ENCODE measurements at regions not wholly inside any gene's neighbourhood (a gene's known extent, or its start where the extent isn't known, plus 50 kb on each side); places are given as distances from the start of the nearest gene placed in this dataset.

DNA sequence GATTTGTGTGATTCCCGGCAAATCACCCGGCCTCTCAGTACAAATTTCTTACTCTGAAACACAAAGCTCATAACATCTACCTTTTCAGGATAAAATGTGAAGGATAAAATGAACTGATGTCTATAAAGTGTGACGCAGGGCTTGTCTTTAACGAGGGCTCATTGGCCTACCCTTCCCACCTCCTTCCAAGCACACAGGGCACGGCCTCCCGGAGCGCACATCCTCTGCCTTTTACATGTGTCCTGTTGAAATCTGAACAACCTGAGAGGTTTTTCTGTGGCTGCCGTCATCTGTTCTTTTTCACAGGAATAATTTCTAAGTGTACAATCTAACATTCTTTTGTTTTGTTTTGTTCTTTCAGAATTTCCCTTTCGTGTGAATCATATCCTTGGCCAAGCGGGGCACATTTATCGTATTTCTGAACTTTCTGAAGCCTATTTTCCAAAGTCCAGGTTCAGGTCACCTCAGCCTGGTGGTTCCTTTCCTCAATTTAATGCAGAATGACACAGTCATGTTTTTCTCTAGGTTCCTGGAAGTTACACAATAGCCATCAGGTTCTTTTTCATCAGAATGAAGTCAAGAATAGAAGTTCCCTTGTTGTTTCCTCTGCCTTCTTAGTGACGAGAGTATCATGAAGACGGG lies 53.1 kb upstream of the SPRY1 start:
- peaks cover 3% of the 10 kb centered on the region for H3K9me3 Mint-ChIP-seq
- DNase-seq (ENCODE audit: low read depth, low spot score) = no peak
- H3K36me3 Mint-ChIP-seq (ENCODE audit: low read depth) = peaks cover 2% of the 10 kb centered on the region
- no peaks in the 10 kb centered on the region for H3K27me3 Mint-ChIP-seq (ENCODE audit: low read depth)
- TF ChIP-seq, protein P1, sequence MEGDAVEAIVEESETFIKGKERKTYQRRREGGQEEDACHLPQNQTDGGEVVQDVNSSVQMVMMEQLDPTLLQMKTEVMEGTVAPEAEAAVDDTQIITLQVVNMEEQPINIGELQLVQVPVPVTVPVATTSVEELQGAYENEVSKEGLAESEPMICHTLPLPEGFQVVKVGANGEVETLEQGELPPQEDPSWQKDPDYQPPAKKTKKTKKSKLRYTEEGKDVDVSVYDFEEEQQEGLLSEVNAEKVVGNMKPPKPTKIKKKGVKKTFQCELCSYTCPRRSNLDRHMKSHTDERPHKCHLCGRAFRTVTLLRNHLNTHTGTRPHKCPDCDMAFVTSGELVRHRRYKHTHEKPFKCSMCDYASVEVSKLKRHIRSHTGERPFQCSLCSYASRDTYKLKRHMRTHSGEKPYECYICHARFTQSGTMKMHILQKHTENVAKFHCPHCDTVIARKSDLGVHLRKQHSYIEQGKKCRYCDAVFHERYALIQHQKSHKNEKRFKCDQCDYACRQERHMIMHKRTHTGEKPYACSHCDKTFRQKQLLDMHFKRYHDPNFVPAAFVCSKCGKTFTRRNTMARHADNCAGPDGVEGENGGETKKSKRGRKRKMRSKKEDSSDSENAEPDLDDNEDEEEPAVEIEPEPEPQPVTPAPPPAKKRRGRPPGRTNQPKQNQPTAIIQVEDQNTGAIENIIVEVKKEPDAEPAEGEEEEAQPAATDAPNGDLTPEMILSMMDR (conservative IDR thresholded peaks at IDR 0.05) = no peak
- H3K4me3 Mint-ChIP-seq = no peak overlapping the region
- peaks cover 56% of the 10 kb centered on the region for H3K4me1 Mint-ChIP-seq
- peak overlapping the region; percentile 28 for H3K27ac Mint-ChIP-seq (ENCODE audit: unreplicated experiment)

DNA sequence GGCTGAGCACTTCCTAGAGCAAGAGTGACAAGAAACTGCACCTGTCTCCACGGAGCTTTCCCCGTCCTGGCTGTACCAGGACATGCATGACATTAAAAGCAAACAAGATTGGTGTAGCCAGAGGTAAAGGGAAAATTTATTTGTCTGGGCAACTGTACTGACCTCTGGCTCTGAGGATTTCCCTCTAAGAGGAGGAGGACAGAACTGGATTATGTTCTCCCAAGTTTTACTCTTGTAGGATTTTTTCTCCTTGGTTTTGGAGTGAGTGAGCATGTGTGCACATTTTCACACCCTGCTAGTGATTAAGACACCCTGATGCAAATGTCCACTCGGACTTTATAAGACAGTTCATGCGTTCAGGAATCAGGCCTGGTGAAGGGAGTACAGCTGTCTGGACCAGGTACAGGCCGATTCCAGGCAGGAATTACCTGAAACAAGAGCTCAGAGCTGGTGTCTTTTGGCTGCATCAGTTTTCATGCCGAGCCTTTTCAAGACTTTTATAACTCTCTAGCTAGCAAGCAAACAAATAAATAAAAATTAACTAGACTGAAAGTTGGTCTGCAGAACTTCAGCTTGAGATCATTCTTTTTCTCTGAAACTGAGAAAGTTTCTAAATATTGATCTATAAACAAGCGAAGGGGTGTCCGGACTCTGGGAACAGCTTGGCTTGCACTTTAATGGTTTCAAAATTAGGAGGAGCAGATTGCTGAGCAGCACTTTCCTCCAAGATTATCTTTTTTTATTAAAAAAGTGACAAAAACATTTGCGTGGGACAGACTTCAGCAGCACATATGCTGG lies 51.3 kb upstream of the SPRY1 start:
- H3K4me1 Mint-ChIP-seq = peaks cover 57% of the 10 kb centered on the region
- H3K27me3 Mint-ChIP-seq (ENCODE audit: low read depth) = no peaks in the 10 kb centered on the region
- TF ChIP-seq, protein P1 (conservative IDR thresholded peaks at IDR 0.05) = no peak
- H3K36me3 Mint-ChIP-seq (ENCODE audit: low read depth) = no peaks in the 10 kb centered on the region
- peak overlapping the region; percentile 92 for H3K27ac Mint-ChIP-seq (ENCODE audit: unreplicated experiment)
- H3K9me3 Mint-ChIP-seq = peaks cover 3% of the 10 kb centered on the region
- H3K4me3 Mint-ChIP-seq = no peak overlapping the region
- no peak for DNase-seq (ENCODE audit: low read depth, low spot score)

DNA sequence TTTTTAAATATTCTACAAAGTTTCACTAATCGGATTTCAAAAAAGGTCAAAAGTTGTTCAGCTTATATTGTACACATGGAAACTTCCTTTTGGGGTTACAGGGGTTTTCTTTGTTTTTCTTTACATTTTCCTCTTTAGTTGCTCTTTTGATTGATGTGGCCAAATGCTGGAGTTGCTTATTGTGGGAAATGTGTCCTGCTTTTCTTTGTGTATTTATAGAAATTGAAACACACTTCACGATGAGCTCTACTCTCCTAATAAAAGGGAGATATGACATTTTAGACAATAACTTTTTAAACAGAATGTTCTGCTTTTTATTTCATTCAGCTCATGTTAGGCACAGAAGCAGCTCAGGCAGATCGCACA lies 50.7 kb upstream of the SPRY1 start:
- TF ChIP-seq, protein P1 (conservative IDR thresholded peaks at IDR 0.05) = no peak
- Mint-ChIP-seq H3K9me3 (peaks cover 3% of the 10 kb centered on the region), H3K27ac (ENCODE audit: unreplicated experiment) (no peak overlapping the region), H3K4me3 (no peak overlapping the region), H3K27me3 (ENCODE audit: low read depth) (no peaks in the 10 kb centered on the region), H3K4me1 (peaks cover 56% of the 10 kb centered on the region), H3K36me3 (ENCODE audit: low read depth) (no peaks in the 10 kb centered on the region)
- no peak for DNase-seq (ENCODE audit: low read depth, low spot score)

DNA sequence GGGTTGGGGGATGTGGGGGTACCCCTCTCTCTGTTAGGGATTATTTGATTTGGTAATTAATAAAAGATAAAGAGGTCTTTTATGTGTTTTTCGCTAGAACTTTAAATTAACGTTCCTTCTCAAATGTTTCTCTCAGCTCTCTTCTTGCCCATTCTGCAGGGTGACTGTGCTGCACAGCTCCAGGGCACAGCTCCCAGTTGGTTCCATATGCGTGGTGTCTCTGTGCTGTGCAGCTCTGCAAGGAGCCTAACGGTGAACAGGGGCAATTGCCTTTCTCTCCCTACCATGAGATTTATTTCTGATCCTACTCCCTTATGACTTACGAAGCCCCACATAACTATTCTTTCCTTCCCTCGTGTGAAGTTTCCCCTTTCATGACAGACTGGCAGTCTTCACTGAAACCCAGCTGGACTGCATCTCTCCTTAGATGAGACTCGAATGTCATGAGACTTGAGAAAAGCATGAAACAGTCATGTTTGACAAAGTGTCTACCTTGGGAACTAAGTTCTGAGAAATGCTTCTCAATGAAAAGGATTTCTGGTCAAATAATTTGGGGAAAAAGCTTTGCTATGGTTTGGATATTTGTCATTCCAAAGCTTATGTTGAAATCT lies 50.2 kb upstream of the SPRY1 start:
- Mint-ChIP-seq H3K9me3 (peaks cover 3% of the 10 kb centered on the region), H3K4me1 (peaks cover 56% of the 10 kb centered on the region), H3K27me3 (ENCODE audit: low read depth) (no peaks in the 10 kb centered on the region), H3K27ac (ENCODE audit: unreplicated experiment) (no peak overlapping the region), H3K4me3 (no peak overlapping the region), H3K36me3 (ENCODE audit: low read depth) (no peaks in the 10 kb centered on the region)
- no peak for DNase-seq (ENCODE audit: low read depth, low spot score)
- TF ChIP-seq, protein P1 (conservative IDR thresholded peaks at IDR 0.05) = no peak
